Heart left ventricle (tissue), 13 donors: ENCODE measurements at regions not wholly inside any gene's neighbourhood (a gene's known extent, or its start where the extent isn't known, plus 50 kb on each side); places are given as distances from the start of the nearest gene placed in this dataset.

Experiments used
- CTCF ChIP-seq, 12 donors: fragments of 200-600 bp; sonication (generic) in 4 of 12; IDR thresholded peaks; one replicate each; pipeline versions ENCODE4 v1.5.0 to v1.8.0; 2018 to 2022; ENCODE audit warnings: antibody characterized with exemption in 12 of 12, mild to moderate bottlenecking in 5 of 12
- POLR2A ChIP-seq, 2 donors: fragments of 450-650 bp; IDR thresholded peaks; one replicate each; pipeline ENCODE4 v1.6.1; 2017; ENCODE audit warnings: antibody characterized with exemption in 2 of 2, mild to moderate bottlenecking in 2 of 2, moderate library complexity in 2 of 2
- donor health status: ischemic (EF 13 %, LVEDD 7.1; RV severe dilation, severe dysfunction).
- donor health status: DM: no; HTN: yes; CAD: no.
- donor health status: DM: no; HTN: no; CAD: no.
- donor health status: ischemic (EF 25% LVEDD 6.9; RV normal size, moderate dysfunction).
- donor health status: ischemic (EF 25% LVEDD 5.7; RV mildly dilated, moderate dysfunction).
- donor health status: ischemic (EF 35%, LVEDD 5.7; RV mildly dilated, moderate dysfunction).
- donor health status: nonischemic (EF 11% LVEDD 7.7; RV severe dilation, severe dysfunction).
- donor health status: DM: yes; HTN: yes; CAD: no.
- donor health status: PGD.
- donor health status: ischemic (EF 29% LVEDD 5.4; RV normal size, mild dysfunction).
- donor health status: nonischemic (EF 23%, LVEDD 6.1; RV moderate dilation, normal function).

GRCh38 chrX:78522601-78523000 lies 136.5 kb downstream of the RTL3 start:
- TF ChIP-seq POLR2A (IDR thresholded peaks at IDR 0.05) = no peak
- TF ChIP-seq CTCF (IDR thresholded peaks at IDR 0.05) = no peak
